ENCODE measurements at regions not wholly inside any gene's neighbourhood (a gene's known extent, or its start where the extent isn't known, plus 50 kb on each side); places are given as distances from the start of the nearest gene placed in this dataset.

DNA sequence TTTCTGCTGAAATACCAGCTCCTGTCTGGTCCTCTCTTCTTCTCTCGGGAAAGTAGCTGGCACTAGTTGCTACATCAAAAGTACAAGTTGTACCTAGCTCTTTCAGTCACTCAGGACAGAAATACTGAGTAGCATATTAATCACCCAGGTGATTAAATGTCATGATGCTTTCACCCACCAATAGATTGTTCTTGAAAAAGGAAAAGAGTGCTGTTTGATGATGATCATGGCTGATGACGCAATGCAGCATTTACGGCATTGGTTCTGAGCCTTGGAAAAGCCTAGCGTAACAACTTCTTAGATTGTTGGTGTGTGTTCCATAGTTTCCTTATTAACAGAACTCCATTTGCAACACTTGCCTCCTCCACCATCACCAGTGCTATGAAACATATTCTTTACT, 190.7 kb downstream of the CDH7 start:
- Histone ChIP-seq H3K27me3 (ENCODE audit: insufficient read depth, low read depth) (no peaks in the 10 kb centered on the region), H3K79me2 (ENCODE audit: low read depth) (no peaks in the 10 kb centered on the region), H3K27ac (no peak overlapping the region), H3K36me3 (ENCODE audit: low read depth) (no peaks in the 10 kb centered on the region), H3K9me3 (ENCODE audit: insufficient read depth, low read depth) (no peaks in the 10 kb centered on the region), H3K4me1 (replicated peaks; ENCODE audit: insufficient read depth) (0 out of 2 replicates have a peak, but pooled peaks cover 3% of the 10 kb centered on the region), H3K4me3 (no peak overlapping the region), H2AFZ (no peak overlapping the region), H3K9me2 (ENCODE audit: insufficient read depth) (no peaks in the 10 kb centered on the region), H3K4me2 (no peak overlapping the region), H4K20me1 (ENCODE audit: insufficient read depth) (no peaks in the 10 kb centered on the region), H3F3A (ENCODE audit: insufficient read depth, low read depth) (no peaks in the 10 kb centered on the region)
- intact Hi-C loops (cut with micrococcal nuclease; ENCODE audit: unreplicated experiment): no loop called here
- ChIA-PET POLR2A (ENCODE audit: unreplicated experiment) (no interaction called here), CTCF (no interaction called here)
- no peak for DNase-seq
- BruUV-seq (replicated peaks): no TSS peak
- TF ChIP-seq EZH2 (IDR thresholded peaks at IDR 0.05; ENCODE audit: low read depth): no peak
- TF ChIP-seq, protein P1, sequence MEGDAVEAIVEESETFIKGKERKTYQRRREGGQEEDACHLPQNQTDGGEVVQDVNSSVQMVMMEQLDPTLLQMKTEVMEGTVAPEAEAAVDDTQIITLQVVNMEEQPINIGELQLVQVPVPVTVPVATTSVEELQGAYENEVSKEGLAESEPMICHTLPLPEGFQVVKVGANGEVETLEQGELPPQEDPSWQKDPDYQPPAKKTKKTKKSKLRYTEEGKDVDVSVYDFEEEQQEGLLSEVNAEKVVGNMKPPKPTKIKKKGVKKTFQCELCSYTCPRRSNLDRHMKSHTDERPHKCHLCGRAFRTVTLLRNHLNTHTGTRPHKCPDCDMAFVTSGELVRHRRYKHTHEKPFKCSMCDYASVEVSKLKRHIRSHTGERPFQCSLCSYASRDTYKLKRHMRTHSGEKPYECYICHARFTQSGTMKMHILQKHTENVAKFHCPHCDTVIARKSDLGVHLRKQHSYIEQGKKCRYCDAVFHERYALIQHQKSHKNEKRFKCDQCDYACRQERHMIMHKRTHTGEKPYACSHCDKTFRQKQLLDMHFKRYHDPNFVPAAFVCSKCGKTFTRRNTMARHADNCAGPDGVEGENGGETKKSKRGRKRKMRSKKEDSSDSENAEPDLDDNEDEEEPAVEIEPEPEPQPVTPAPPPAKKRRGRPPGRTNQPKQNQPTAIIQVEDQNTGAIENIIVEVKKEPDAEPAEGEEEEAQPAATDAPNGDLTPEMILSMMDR (conservative IDR thresholded peaks at IDR 0.05): no peak

Measured in PC-9 (cell line).